ENCODE measurements at regions not wholly inside any gene's neighbourhood (a gene's known extent, or its start where the extent isn't known, plus 50 kb on each side); places are given as distances from the start of the nearest gene placed in this dataset.
"Not testable (repeated sequence)": the region's sequence is repeated elsewhere in the genome, so short reads cannot be mapped to it uniquely, and the experiment has no call there.

DNA sequence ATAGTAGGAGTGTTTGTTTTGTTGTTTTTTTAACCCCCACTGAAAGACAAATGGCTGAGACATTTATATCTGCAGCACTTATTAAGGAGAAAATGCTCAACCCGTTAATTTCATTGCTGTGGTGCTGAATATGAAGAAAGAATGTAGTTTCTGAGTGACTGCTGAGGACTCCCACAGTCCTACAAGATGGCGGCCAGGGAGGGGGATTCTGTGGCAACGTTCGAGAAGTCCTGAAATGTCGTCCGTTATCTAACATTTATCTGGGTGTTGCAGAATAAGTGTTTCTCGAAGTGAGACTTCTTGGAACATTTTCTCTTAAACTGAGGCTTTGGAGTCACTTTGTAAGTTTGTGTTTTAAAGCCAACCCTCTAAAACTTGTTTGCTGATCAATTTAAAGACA is 530.4 kb downstream of the XYLT1 start:
- intact Hi-C loops (cut with DNase I) = no loop called here
- no peaks in the 10 kb centered on the region for H3K27me3 ChIP-seq
- no peaks in the 10 kb centered on the region for H3K36me3 ChIP-seq
- TF ChIP-seq, protein P1, sequence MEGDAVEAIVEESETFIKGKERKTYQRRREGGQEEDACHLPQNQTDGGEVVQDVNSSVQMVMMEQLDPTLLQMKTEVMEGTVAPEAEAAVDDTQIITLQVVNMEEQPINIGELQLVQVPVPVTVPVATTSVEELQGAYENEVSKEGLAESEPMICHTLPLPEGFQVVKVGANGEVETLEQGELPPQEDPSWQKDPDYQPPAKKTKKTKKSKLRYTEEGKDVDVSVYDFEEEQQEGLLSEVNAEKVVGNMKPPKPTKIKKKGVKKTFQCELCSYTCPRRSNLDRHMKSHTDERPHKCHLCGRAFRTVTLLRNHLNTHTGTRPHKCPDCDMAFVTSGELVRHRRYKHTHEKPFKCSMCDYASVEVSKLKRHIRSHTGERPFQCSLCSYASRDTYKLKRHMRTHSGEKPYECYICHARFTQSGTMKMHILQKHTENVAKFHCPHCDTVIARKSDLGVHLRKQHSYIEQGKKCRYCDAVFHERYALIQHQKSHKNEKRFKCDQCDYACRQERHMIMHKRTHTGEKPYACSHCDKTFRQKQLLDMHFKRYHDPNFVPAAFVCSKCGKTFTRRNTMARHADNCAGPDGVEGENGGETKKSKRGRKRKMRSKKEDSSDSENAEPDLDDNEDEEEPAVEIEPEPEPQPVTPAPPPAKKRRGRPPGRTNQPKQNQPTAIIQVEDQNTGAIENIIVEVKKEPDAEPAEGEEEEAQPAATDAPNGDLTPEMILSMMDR (IDR thresholded peaks at IDR 0.05) = no peak
- no peak overlapping the region for H3K9ac ChIP-seq (ENCODE audit: low read depth in 2 of 2, low read length in 2 of 2)
- DNase-seq = no peak
- H3K4me1 ChIP-seq = no peaks in the 10 kb centered on the region
- no peaks in the 10 kb centered on the region for H3K9me3 ChIP-seq
- H3K4me3 ChIP-seq = no peak overlapping the region
- no peak overlapping the region for H3K27ac ChIP-seq

DNA sequence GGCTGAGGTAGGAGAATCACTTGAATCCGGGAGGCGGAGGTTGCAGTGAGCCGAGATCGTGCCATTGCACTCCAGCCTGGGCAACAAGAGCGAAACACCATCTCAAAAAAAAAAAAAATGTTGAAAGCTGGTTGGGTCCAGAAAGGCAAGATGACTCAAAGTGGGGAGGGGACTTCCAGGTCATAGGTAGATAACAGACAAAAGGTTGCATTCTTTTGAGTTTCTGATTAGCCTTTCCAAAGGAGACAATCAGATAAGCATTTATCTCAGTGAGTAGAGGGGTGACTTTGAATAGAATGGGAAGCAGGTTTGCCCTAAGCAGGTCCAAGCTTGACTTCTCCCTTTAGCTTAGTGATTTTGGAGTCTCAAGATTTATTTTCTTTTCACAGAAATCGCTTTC is 527.9 kb downstream of the XYLT1 start:
- intact Hi-C loops (cut with DNase I); DNase-seq: not testable (repeated sequence)

GRCh38 chr16:16945207-16945606 is 525.6 kb downstream of the XYLT1 start:
- no peaks in the 10 kb centered on the region for H3K4me1 ChIP-seq
- H3K9ac ChIP-seq (ENCODE audit: low read depth in 2 of 2, low read length in 2 of 2) = no peak overlapping the region
- TF ChIP-seq, protein P1 (IDR thresholded peaks at IDR 0.05) = no peak
- no peak for DNase-seq
- intact Hi-C loops (cut with DNase I) = no loop called here
- no peaks in the 10 kb centered on the region for H3K36me3 ChIP-seq
- H3K9me3 ChIP-seq = no peaks in the 10 kb centered on the region
- H3K27me3 ChIP-seq = no peaks in the 10 kb centered on the region
- H3K4me3 ChIP-seq = no peak overlapping the region
- no peak overlapping the region for H3K27ac ChIP-seq

More for the DNA sequence above, 527.9 kb downstream of the XYLT1 start:
- H3K9ac ChIP-seq (ENCODE audit: low read depth in 2 of 2, low read length in 2 of 2); H3K9me3 ChIP-seq; H3K27ac ChIP-seq; H3K36me3 ChIP-seq; H3K4me1 ChIP-seq; H3K4me3 ChIP-seq; H3K27me3 ChIP-seq: not testable (repeated sequence)

GRCh38 chr16:16956376-16956775 is 514.4 kb downstream of the XYLT1 start:
- intact Hi-C loops (cut with DNase I) = no loop called here
- no peak overlapping the region for H3K27ac ChIP-seq

DNA sequence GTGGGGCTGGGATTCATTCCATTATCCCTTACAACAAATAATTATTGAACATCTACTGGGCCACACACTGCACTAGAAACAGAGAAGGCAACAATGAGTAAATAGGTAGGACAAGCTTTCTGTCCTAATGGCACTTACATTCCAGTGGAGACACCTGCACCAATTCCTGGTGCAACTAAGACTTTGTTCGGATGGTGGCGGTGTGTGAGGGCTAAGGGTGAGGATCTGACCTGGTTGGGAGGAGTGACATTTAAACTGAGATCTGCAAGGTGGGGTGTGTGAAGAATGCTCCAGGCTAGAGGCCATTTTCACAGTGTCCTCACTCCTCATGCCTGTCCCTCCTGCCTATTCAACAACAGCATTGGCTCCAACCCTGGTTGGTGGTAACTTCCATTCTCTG is 510.0 kb downstream of the XYLT1 start:
- TF ChIP-seq, protein P1 (IDR thresholded peaks at IDR 0.05) = no peak
- intact Hi-C loops (cut with DNase I) = no loop called here

More at GRCh38 chr16:16956376-16956775, 514.4 kb downstream of the XYLT1 start:
- TF ChIP-seq, protein P1 (IDR thresholded peaks at IDR 0.05) = no peak
- no peaks in the 10 kb centered on the region for H3K27me3 ChIP-seq
- H3K36me3 ChIP-seq = no peaks in the 10 kb centered on the region
- no peak overlapping the region for H3K4me3 ChIP-seq
- no peaks in the 10 kb centered on the region for H3K9me3 ChIP-seq
- no peak overlapping the region for H3K9ac ChIP-seq (ENCODE audit: low read depth in 2 of 2, low read length in 2 of 2)
- DNase-seq = no peak
- no peaks in the 10 kb centered on the region for H3K4me1 ChIP-seq

DNA sequence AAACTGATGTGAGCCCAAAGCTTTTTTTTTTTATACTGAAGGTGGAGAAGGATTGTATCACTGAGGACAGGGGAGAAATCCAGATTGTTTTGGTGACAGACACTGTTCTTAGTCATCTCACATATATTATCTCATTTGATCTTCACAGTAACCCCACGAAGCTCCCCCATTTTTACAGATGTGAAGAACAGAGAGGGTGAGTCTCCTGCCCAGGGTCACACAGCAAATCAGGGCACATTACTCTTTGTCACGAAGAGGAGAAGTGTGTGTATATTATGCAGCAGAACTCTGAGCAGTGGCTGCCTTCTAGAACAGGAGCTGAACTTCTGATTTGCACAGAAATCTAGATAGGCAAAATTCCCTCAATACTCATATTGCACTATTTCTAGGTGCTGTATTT is 504.3 kb downstream of the XYLT1 start:
- Histone ChIP-seq H3K9me3 (no peaks in the 10 kb centered on the region), H3K4me3 (no peak overlapping the region), H3K9ac (ENCODE audit: low read depth in 2 of 2, low read length in 2 of 2) (no peak overlapping the region), H3K27ac (no peak overlapping the region), H3K4me1 (no peaks in the 10 kb centered on the region), H3K27me3 (no peaks in the 10 kb centered on the region), H3K36me3 (no peaks in the 10 kb centered on the region)
- DNase-seq = no peak
- TF ChIP-seq, protein P1 (IDR thresholded peaks at IDR 0.05) = no peak
- intact Hi-C loops (cut with DNase I) = no loop called here

More for the DNA sequence above, 510.0 kb downstream of the XYLT1 start:
- Histone ChIP-seq H3K9ac (ENCODE audit: low read depth in 2 of 2, low read length in 2 of 2) (no peak overlapping the region), H3K4me3 (no peak overlapping the region), H3K27me3 (no peaks in the 10 kb centered on the region), H3K36me3 (no peaks in the 10 kb centered on the region), H3K27ac (no peak overlapping the region), H3K9me3 (no peaks in the 10 kb centered on the region), H3K4me1 (no peaks in the 10 kb centered on the region)
- DNase-seq = no peak
